ENCODE measurements at regions not wholly inside any gene's neighbourhood (a gene's known extent, or its start where the extent isn't known, plus 50 kb on each side); places are given as distances from the start of the nearest gene placed in this dataset.

GRCh38 chrX:88355252-88355651, 391.8 kb upstream of the CPXCR1 start:
- TF ChIP-seq CTCF (conservative IDR thresholded peaks at IDR 0.05; ENCODE audit: low read length) (no peak), EZH2phosphoT487 (IDR thresholded peaks at IDR 0.05; ENCODE audit: borderline replicate concordance, low read depth, low read length) (no peak)

Measured in OCI-LY7 (cell line).